Endothelial cell (in vitro differentiated cells): ENCODE measurements at regions not wholly inside any gene's neighbourhood (a gene's known extent, or its start where the extent isn't known, plus 50 kb on each side); places are given as distances from the start of the nearest gene placed in this dataset.

Experiments
- DNase-seq: peaks from one replicate; pipeline ENCODE4 v3.0.0; 2021; ENCODE audit warnings: low spot score
- H3K27ac Mint-ChIP-seq: one replicate; pipeline ENCODE4 v1.8.0; 2021; ENCODE audit warnings: mixed read lengths, inconsistent platforms; ENCODE audit not compliant: unreplicated experiment
- H3K27me3 Mint-ChIP-seq: one replicate; pipeline ENCODE4 v1.8.0; 2021; ENCODE audit warnings: mild to moderate bottlenecking, moderate library complexity, mixed read lengths, inconsistent platforms; ENCODE audit not compliant: unreplicated experiment
- H3K36me3 Mint-ChIP-seq: one replicate; pipeline ENCODE4 v1.8.0; 2021; ENCODE audit warnings: mild to moderate bottlenecking, low read depth, mixed read lengths, inconsistent platforms; ENCODE audit not compliant: unreplicated experiment
- H3K4me1 Mint-ChIP-seq: one replicate; pipeline ENCODE4 v1.8.0; 2021; ENCODE audit warnings: mild to moderate bottlenecking, mixed read lengths, inconsistent platforms; ENCODE audit not compliant: unreplicated experiment
- H3K4me3 Mint-ChIP-seq: one replicate; pipeline ENCODE4 v1.8.0; 2021; ENCODE audit warnings: mild to moderate bottlenecking, mixed read lengths, inconsistent platforms; ENCODE audit not compliant: unreplicated experiment
- H3K9me3 Mint-ChIP-seq: one replicate; pipeline ENCODE4 v1.8.0; 2021; ENCODE audit warnings: mixed read lengths, inconsistent platforms; ENCODE audit not compliant: unreplicated experiment
- CTCF ChIP-seq: fragments of 200-600 bp; sonication (generic); IDR thresholded peaks from one replicate; pipeline ENCODE4 v1.5.0; 2021; ENCODE audit warnings: antibody characterized with exemption; ENCODE audit not compliant: unreplicated experiment

- no peak for TF ChIP-seq CTCF
- Mint-ChIP-seq H3K9me3 (no peaks in the 10 kb centered on the region), H3K27me3 (no peaks in the 10 kb centered on the region), H3K4me3 (no peak overlapping the region), H3K36me3 (no peaks in the 10 kb centered on the region), H3K27ac (no peak overlapping the region), H3K4me1 (peaks cover 7% of the 10 kb centered on the region)
- no peak for DNase-seq
Observed at GRCh38 chr3:157958457-157958856, 147.8 kb downstream of the SHOX2 start.

DNA sequence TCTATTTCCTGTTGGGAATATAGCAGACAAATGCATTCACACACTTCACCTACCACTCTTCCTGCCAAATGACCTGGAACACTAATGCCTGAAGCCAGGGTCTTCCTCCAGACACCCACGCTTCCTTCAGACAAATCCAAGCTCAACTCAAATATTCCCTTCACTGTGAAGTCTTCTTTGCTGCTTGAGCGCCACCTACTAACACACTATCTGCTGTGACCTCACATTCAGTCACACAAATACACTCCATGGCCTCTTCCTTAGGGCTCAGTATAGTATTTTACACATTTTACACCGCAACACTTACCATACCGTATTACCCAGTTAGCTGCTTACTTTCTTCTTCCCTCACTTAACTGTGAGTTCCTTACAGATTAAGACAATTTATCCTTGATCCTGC is 149.4 kb downstream of the SHOX2 start:
- Mint-ChIP-seq H3K27ac (no peak overlapping the region), H3K36me3 (no peaks in the 10 kb centered on the region), H3K27me3 (no peaks in the 10 kb centered on the region), H3K4me1 (peaks cover 7% of the 10 kb centered on the region), H3K4me3 (no peak overlapping the region), H3K9me3 (no peaks in the 10 kb centered on the region)
- DNase-seq = no peak
- TF ChIP-seq CTCF = no peak

DNA sequence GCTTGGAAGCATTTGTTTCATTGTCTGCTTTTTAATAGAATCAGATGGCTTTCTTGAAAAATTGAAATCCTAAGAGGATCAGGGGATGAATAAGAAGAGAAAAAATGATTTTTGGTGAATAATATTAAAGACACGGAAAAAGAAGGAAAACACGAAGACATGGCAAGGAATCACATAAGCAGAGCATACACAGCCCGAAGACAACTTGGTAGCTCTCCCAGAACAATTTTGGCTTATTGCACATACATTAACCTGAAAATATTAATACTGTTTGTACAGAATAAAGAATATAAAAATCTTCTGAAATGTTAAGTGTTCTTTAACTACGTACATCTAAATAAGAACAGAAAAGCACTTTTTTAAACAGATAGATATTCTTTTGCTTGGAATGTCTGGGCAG is 150.0 kb downstream of the SHOX2 start:
- Mint-ChIP-seq H3K4me3 (no peak overlapping the region), H3K27me3 (no peaks in the 10 kb centered on the region), H3K27ac (no peak overlapping the region), H3K9me3 (no peaks in the 10 kb centered on the region), H3K4me1 (peaks cover 7% of the 10 kb centered on the region), H3K36me3 (no peaks in the 10 kb centered on the region)
- no peak for DNase-seq
- no peak for TF ChIP-seq CTCF

DNA sequence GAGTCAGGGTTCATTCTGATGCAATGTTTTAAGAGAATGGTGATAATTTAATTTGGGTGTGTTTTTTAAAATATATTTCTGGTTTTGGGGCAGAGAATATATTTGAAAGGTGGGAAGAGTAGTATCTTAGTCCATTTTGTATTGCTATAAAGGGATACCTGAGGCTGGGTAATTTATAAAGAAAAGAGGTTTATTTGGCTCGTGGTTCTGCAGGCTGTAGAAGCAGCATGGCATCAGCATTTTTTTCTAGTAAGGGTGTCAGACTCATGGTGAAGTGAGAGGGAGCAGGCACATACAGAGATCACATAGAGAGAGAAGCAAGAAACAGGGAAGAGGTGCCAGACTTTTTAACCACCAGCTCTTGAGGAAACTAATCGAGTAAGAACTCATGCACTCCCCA is 152.7 kb downstream of the SHOX2 start:
- Mint-ChIP-seq H3K4me3 (no peak overlapping the region), H3K4me1 (peaks cover 7% of the 10 kb centered on the region), H3K36me3 (no peaks in the 10 kb centered on the region), H3K9me3 (no peaks in the 10 kb centered on the region), H3K27ac (no peak overlapping the region), H3K27me3 (no peaks in the 10 kb centered on the region)
- TF ChIP-seq CTCF = no peak
- no peak for DNase-seq

DNA sequence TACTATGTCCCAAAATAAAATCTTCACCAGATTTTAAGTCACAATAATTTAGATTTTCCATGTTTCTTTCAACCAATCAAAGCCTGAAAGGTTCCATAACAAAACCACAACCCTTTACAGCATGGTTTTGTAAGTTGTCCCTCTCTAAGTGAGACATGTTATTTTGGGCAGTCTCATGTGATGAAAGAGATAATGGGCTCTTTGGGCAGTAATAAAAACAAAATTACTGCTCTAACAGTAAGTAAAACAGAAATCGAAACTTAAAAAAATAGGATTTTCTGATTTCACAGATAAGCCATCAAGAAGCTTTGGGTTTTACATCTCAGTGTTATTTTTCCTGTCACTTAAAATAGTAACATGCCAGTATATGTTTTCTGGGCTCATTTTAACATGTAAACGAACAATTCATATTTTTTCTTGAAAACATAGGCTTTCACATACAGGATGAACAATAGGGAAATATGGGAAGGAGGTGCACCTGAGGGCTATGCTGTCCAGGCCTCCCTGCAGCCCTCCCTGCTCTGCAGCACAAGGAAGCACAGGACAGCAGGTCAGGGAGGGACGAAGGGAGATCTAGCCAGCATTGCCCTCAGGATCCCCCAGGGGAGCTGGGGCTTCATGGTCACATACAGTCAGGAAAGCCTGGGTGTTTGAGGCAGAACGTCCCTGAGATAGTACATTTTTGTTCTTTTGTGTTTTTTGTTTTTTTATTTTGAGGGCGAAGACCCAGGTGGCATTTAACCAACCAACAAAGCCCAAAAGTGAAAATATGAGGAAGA is 157.4 kb downstream of the SHOX2 start:
- H3K4me3 Mint-ChIP-seq = no peak overlapping the region

More for the DNA sequence above, 157.4 kb downstream of the SHOX2 start:
- no peak for TF ChIP-seq CTCF
- H3K36me3 Mint-ChIP-seq = no peaks in the 10 kb centered on the region
- no peak overlapping the region for H3K27ac Mint-ChIP-seq
- DNase-seq = no peak
- H3K4me1 Mint-ChIP-seq = peaks cover 3% of the 10 kb centered on the region
- no peaks in the 10 kb centered on the region for H3K9me3 Mint-ChIP-seq
- no peaks in the 10 kb centered on the region for H3K27me3 Mint-ChIP-seq
